ENCODE measurements at regions not wholly inside any gene's neighbourhood (a gene's known extent, or its start where the extent isn't known, plus 50 kb on each side); places are given as distances from the start of the nearest gene placed in this dataset.
"Not testable (repeated sequence)": the region's sequence is repeated elsewhere in the genome, so short reads cannot be mapped to it uniquely, and the experiment has no call there.

DNA sequence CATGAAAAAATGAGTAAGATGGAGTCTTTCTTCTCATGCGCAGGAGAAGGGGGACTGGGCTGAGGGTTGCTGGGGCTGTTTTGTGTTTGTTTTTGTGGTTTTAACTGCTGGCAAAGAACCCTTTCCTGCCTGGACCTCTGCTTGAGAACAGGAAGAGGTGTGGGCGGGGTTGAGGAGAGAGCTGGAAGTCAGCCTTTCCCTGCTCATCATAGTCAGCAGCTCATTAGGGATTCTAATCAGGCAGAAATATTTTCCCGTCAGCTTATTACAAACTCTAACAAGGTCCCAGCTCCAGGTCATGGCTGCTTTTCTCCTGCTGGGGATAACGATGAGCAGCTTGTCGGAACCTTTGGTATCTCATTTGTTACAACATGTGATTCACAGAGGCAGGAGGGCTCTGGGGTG, 185.0 kb upstream of the NRXN3 start:
- H3K27ac Mint-ChIP-seq = no peak overlapping the region
- no peaks in the 10 kb centered on the region for H3K36me3 Mint-ChIP-seq
- no peaks in the 10 kb centered on the region for H3K9me3 Mint-ChIP-seq
- DNase-seq = no peak
- no peak for ATAC-seq (ENCODE audit: low read depth)
- POLR2A ChIA-PET = no interaction called here
- peaks cover 6% of the 10 kb centered on the region for H3K4me1 Mint-ChIP-seq
- peaks cover 14% of the 10 kb centered on the region for H3K27me3 Mint-ChIP-seq
- no peak overlapping the region for H3K4me3 Mint-ChIP-seq

DNA sequence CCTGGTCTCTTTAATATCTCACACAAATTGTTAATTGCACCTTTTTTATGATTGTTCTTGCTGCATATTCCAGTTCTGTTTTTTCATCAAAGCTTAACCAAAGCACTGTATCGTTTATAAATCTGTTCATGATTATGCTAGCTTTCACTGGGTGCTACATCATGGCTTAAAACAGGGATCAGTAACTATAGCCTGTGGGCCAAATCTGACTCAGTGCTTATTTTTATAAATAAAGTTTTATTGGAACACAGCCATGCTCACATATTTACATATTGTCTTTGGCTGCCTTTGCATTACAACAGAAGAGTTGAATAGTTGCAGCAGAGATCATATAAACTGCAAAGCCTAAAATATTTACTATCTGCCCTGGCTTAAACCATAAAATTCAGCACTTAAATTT, 183.4 kb upstream of the NRXN3 start:
- no peaks in the 10 kb centered on the region for H3K36me3 Mint-ChIP-seq
- no peak overlapping the region for H3K4me3 Mint-ChIP-seq
- POLR2A ChIA-PET = no interaction called here
- H3K9me3 Mint-ChIP-seq = no peaks in the 10 kb centered on the region
- H3K27me3 Mint-ChIP-seq = peaks cover 10% of the 10 kb centered on the region
- peaks cover 6% of the 10 kb centered on the region for H3K4me1 Mint-ChIP-seq
- no peak overlapping the region for H3K27ac Mint-ChIP-seq
- DNase-seq = no peak
- ATAC-seq (ENCODE audit: low read depth) = no peak

DNA sequence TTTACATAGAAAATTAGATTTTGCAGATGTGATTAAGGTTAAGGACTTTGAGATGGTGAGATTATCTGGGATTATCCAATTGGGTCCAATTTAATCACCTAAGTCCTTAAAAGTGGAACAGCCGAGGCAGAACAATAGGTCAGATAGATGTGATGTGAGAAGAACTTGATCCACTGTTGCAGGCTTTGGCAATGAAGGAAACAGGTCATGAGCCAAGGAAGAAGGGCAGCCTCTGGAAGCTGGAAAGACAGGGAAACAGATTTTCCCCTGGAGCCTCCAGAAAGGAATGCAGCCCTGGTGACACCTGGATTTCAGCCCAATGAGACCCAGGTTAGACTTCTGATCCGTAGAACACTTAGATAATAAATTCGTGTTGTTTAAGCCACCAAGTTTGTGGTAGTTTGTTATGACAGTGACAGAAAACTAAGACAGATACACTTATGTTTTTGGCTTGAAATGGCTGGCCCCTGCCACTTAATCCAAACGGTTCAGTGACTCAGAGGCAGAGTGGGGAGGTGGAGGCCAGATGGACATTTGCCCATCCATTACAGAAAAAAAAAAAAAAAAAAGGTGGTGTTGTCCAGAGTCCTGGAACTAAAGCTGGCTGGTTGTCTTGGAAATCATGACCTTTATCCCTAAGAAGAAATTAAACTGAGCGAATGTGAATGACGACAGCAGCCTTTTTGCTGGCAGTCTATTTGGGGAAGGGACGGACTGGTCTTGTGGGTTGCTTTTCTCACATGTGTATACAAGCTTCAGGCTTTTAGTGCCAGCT, 181.9 kb upstream of the NRXN3 start:
- no peak for ATAC-seq (ENCODE audit: low read depth)
- no peaks in the 10 kb centered on the region for H3K9me3 Mint-ChIP-seq
- H3K27ac Mint-ChIP-seq = no peak overlapping the region
- H3K4me3 Mint-ChIP-seq = no peak overlapping the region
- POLR2A ChIA-PET = no interaction called here
- DNase-seq = no peak
- H3K36me3 Mint-ChIP-seq = no peaks in the 10 kb centered on the region
- peaks cover 4% of the 10 kb centered on the region for H3K27me3 Mint-ChIP-seq
- peaks cover 6% of the 10 kb centered on the region for H3K4me1 Mint-ChIP-seq

DNA sequence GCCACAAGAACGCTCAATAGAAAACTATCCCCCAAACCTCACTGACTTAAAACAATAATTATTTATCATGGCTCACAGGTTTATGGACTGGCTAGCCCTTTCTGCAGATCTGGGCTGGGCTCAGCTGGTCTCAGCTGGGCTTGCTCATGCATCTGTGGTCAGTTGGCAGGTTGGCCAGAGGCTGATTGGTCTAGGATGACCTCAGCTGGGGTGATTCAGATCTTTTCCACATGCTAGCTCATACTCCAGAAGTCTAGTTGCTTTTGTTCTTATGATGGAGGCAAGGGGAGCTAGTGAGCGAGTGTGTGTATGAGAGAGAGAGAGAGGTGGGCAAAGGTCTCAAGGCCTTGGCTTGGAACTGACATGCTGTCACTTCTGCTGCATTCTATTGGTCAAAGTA, 181.2 kb upstream of the NRXN3 start:
- H3K36me3 Mint-ChIP-seq = no peaks in the 10 kb centered on the region
- H3K27me3 Mint-ChIP-seq = peaks cover 4% of the 10 kb centered on the region
- peaks cover 6% of the 10 kb centered on the region for H3K4me1 Mint-ChIP-seq
- no peak for ATAC-seq (ENCODE audit: low read depth)
- POLR2A ChIA-PET = no interaction called here
- no peak for DNase-seq
- H3K9me3 Mint-ChIP-seq = no peaks in the 10 kb centered on the region
- H3K4me3 Mint-ChIP-seq = no peak overlapping the region
- no peak overlapping the region for H3K27ac Mint-ChIP-seq

DNA sequence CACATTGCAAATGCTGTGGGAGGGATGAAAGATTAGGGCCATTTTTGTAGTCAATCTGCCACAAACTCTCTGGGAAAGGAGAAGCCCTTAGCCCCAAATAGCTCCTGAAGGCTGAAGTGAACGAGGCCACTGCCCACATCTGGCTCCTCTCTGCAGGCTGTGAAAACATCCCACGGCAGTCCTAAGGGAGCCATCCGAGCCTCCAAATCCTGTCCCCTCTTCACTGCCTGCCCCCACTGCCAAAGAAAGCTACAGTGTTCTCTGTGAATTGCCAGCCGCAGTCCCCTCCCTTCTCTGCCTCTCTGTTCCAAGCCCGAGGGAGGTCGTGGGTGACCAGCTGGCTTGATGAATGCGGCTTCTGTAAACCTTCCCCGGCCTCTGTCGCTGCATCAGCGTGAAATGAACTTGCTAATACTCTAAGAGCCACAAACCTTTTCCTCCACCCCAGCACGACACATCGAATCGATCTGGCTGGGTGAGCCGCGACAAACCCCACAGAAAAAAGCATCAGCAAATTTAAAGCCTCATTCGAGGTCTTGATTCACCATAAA, 180.7 kb upstream of the NRXN3 start:
- peaks cover 4% of the 10 kb centered on the region for H3K27me3 Mint-ChIP-seq
- POLR2A ChIA-PET = no interaction called here
- DNase-seq (no peak), ATAC-seq (ENCODE audit: low read depth) (no peak)
- peaks cover 5% of the 10 kb centered on the region for H3K4me1 Mint-ChIP-seq
- H3K36me3 Mint-ChIP-seq = no peaks in the 10 kb centered on the region
- H3K4me3 Mint-ChIP-seq = no peak overlapping the region
- H3K9me3 Mint-ChIP-seq = no peaks in the 10 kb centered on the region
- H3K27ac Mint-ChIP-seq = no peak overlapping the region

DNA sequence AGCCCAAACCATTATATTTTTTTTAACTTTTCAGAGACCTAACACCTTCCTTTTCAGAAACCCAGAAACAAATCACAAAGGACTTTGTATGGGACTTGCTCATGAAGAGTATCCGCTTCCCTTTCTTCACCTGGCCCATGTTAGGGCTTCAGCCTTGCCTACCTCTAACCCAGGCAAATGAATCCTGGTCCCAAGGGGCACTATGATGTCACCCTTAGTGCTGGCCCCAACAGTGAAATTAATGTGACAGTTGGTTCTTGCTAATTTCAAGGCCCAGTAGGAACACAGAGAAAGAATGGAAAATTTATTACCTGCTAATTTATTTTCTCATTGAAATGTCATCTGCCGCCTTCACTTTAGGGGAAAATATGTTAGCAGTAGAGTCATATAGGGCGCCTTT, 179.8 kb upstream of the NRXN3 start:
- Mint-ChIP-seq H3K27ac (no peak overlapping the region), H3K9me3 (no peaks in the 10 kb centered on the region), H3K4me1 (no peaks in the 10 kb centered on the region), H3K27me3 (peaks cover 4% of the 10 kb centered on the region), H3K4me3 (no peak overlapping the region), H3K36me3 (no peaks in the 10 kb centered on the region)
- ATAC-seq (ENCODE audit: low read depth) (no peak), DNase-seq (no peak)
- POLR2A ChIA-PET = no interaction called here

DNA sequence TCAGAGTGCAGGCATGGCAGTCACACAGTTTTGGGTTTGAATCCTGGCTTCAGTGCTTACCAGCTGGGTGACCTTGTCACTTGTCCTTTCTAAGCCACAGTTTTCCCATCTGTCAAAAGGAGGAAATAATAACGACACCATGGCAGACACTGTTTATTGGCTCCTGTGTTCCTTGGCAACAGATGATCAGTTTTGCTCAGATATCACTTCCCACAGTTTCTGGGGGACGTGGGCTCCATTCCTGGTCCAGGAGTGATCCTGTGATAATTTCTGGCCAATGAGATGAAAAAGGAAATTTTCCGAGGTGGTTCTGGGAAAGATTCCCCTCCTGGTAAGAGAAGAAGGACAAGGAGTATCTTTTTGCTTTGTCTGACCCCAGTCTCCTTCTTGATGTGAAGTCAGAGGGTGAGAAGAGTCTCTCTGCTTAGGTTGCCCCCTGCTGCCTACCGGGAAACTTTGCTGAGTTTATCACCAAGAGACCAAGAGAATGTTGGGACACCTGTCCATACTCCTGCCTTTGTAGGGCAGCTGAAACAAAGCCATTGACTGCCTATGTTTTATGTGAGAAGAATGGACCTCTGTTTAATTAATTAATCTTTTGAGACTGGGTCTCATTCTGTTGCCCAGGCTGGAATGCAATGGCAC, 178.9 kb upstream of the NRXN3 start:
- no peaks in the 10 kb centered on the region for H3K4me1 Mint-ChIP-seq
- H3K4me3 Mint-ChIP-seq = no peak overlapping the region
- H3K27me3 Mint-ChIP-seq = peaks cover 4% of the 10 kb centered on the region
- no peak overlapping the region for H3K27ac Mint-ChIP-seq
- no peaks in the 10 kb centered on the region for H3K9me3 Mint-ChIP-seq
- DNase-seq = no peak
- ATAC-seq (ENCODE audit: low read depth) = no peak
- POLR2A ChIA-PET = no interaction called here
- no peaks in the 10 kb centered on the region for H3K36me3 Mint-ChIP-seq

DNA sequence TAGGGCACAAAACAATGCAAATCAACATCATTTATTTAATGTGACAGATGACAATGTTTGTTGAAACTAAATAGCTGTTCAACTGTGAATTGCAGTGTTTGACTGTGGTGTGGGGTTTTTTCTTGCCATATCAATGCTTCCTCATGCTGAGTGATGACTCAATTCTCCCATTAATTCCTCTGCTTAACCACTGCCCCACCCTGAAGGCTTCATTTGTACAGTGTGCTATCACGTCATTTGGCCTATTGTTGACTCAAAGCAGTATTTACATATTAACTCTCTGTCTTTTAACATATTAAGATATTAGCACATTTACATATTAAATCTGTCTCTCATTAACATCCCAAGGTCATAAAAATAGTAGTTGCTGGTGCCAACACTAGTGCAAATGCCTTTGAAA, 164.8 kb upstream of the NRXN3 start:
- Mint-ChIP-seq H3K36me3 (no peaks in the 10 kb centered on the region), H3K27ac (no peak overlapping the region), H3K27me3 (peaks cover 8% of the 10 kb centered on the region), H3K4me1 (no peaks in the 10 kb centered on the region), H3K4me3 (no peak overlapping the region), H3K9me3 (peaks cover 12% of the 10 kb centered on the region)
- DNase-seq = no peak
- POLR2A ChIA-PET = no interaction called here
- ATAC-seq (ENCODE audit: low read depth) = no peak

DNA sequence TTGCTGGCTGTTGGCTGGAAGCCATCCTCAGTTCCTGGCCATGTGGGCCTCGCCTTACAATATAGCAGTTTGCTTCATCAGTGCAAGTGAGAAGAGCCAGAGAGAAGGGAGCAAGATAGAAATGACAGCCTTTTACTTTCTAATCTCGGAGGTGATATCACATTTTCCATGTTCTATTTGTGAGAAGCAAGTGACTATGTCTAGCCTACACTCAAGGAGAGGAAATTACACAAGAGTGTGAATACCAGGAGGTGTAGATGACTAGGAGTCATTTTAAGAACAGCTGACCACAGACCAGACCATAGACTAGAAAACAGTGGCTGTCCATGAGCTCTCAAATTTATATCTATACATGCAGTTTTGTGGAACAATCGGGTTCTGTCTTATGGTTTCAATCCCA, 163.0 kb upstream of the NRXN3 start:
- POLR2A ChIA-PET = no interaction called here
- Mint-ChIP-seq H3K36me3 (no peaks in the 10 kb centered on the region), H3K4me1 (no peaks in the 10 kb centered on the region), H3K9me3 (peaks cover 11% of the 10 kb centered on the region), H3K27ac (no peak overlapping the region), H3K4me3 (no peak overlapping the region), H3K27me3 (peaks cover 8% of the 10 kb centered on the region)
- no peak for ATAC-seq (ENCODE audit: low read depth)
- DNase-seq = no peak

DNA sequence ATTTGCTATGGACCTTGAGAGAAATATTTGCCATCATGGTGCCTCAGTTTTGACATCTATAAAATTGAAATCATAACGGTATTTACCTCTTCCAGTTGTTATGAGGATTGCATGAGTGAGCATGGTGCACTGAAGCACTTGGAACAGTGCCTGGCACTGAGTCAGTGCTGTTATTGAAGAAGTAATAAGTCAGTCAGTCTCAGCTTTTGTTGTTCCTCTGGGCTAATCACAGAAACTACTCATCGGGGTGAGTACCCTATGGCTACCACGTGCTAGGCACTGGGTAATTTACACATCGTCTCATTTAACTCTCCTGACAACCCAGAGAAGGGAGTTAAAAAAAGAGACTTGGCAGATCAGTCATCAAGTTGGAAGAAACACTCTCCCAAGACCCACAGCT, 159.5 kb upstream of the NRXN3 start:
- Mint-ChIP-seq H3K27me3 (peaks cover 5% of the 10 kb centered on the region), H3K9me3 (peaks cover 6% of the 10 kb centered on the region), H3K36me3 (no peaks in the 10 kb centered on the region), H3K27ac (no peak overlapping the region), H3K4me3 (no peak overlapping the region), H3K4me1 (no peaks in the 10 kb centered on the region)
- ATAC-seq (ENCODE audit: low read depth) (no peak), DNase-seq (no peak)
- POLR2A ChIA-PET = no interaction called here

DNA sequence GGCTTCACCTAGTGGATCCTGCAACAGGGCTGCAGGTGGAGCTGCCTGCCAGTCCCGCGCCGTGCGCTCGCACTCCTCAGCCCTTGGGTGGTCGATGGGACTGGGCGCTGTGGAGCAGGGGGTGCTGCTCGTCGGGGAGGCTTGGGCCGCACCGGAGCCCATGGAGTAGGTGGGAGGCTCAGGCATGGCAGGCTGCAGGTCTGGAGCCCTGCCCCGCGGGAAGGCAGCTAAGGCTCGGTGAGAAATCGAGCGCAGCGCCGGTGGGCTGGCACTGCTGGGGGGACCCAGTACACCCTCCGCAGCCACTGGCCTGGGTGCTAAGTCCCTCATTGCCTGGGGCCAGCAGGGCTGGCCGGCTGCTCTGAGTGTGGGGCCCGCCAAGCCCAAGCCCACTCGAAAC, 156.3 kb upstream of the NRXN3 start:
- H3K27me3 Mint-ChIP-seq; H3K27ac Mint-ChIP-seq; DNase-seq; POLR2A ChIA-PET; H3K36me3 Mint-ChIP-seq; H3K9me3 Mint-ChIP-seq; H3K4me3 Mint-ChIP-seq; H3K4me1 Mint-ChIP-seq; ATAC-seq (ENCODE audit: low read depth): not testable (repeated sequence)

DNA sequence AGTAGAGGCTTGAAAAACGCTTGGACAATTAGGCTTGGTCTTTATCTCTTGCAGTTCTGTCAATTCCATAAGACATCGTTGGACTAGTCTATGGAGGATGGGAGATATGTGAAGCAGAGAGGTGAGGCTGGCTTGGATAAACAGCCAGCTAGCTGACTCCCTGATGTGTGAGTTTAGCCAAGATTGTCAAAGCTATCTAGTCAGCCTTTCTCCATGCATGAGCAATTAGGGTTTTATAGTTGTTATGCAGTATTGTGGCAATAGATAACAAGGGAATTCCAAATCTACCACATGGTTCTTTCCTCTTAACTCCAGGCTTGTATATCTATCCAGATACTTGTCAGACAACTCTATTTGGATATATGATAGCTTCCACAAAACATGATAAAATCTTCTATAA, 153.6 kb upstream of the NRXN3 start:
- Mint-ChIP-seq H3K9me3 (no peaks in the 10 kb centered on the region), H3K36me3 (no peaks in the 10 kb centered on the region), H3K4me3 (no peak overlapping the region), H3K4me1 (no peaks in the 10 kb centered on the region), H3K27me3 (peaks cover 3% of the 10 kb centered on the region), H3K27ac (no peak overlapping the region)
- POLR2A ChIA-PET = no interaction called here
- no peak for DNase-seq
- ATAC-seq (ENCODE audit: low read depth) = no peak

DNA sequence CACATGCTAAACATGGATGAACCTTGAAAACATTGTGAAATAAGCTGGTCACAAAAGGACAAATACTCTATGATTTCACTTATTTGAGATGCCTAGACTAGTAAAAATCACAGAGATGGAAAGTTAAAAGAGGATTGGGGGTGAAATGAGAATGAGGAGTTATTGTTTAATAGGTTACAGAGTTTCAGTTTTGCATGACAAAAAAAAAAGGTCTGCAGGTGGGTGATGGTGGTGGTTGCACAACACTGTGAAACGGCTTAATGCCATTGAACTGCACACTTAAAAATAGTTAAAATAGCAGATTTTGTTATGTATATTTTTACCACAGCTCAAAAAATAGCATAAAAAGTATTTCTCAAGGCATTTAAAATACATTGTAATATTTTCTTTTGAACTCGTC, 151.9 kb upstream of the NRXN3 start:
- peaks cover 3% of the 10 kb centered on the region for H3K27me3 Mint-ChIP-seq
- no peak for ATAC-seq (ENCODE audit: low read depth)
- H3K4me3 Mint-ChIP-seq = no peak overlapping the region
- POLR2A ChIA-PET = no interaction called here
- no peaks in the 10 kb centered on the region for H3K9me3 Mint-ChIP-seq
- no peaks in the 10 kb centered on the region for H3K36me3 Mint-ChIP-seq
- H3K27ac Mint-ChIP-seq = no peak overlapping the region
- no peaks in the 10 kb centered on the region for H3K4me1 Mint-ChIP-seq
- DNase-seq = no peak

DNA sequence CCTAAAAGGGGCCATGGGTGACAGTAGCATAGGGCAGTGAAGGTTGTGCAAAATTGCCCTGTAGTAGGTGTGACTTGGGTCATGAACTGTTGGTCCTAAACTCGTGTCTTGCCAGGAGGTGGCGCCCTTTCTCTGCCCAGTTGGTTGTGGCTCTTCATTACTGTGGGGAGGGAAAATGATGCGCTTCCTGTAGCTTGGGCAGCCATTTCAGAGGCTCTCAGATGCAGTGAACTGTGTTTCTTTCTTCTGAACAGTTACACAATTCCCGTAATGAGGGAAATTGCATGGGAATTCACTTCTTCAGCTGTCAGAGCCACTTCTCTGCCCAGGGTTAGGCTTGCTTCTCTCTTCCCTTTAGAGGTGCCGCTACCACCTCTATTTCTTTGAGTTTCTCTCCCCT, 148.1 kb upstream of the NRXN3 start:
- H3K4me1 Mint-ChIP-seq = no peaks in the 10 kb centered on the region
- DNase-seq = peak; percentile 66
- POLR2A ChIA-PET = no interaction called here
- no peak overlapping the region for H3K4me3 Mint-ChIP-seq
- no peak overlapping the region for H3K27ac Mint-ChIP-seq
- H3K27me3 Mint-ChIP-seq = peaks cover 7% of the 10 kb centered on the region
- H3K9me3 Mint-ChIP-seq = no peaks in the 10 kb centered on the region
- H3K36me3 Mint-ChIP-seq = no peaks in the 10 kb centered on the region
- ATAC-seq (ENCODE audit: low read depth) = no peak
